ENCODE measurements at regions not wholly inside any gene's neighbourhood (a gene's known extent, or its start where the extent isn't known, plus 50 kb on each side); places are given as distances from the start of the nearest gene placed in this dataset.

- Histone ChIP-seq H3K4me3 (replicated peaks in 1 of 3; ENCODE audit: low read depth in 2 of 3, low read length in 3 of 3) (no peak overlapping the region), H3K4me1 (ENCODE audit: control insufficient read depth in 1 of 2, insufficient read depth in 2 of 2, low read length in 2 of 2) (no peaks in the 10 kb centered on the region), H3K4me2 (replicated peaks; ENCODE audit: extremely low read depth, low read length, poor library complexity, severe bottlenecking) (no peak overlapping the region), H3K27me3 (ENCODE audit: control insufficient read depth in 2 of 2, insufficient read depth in 2 of 2, low read length in 2 of 2) (no peaks in the 10 kb centered on the region), H3K27ac (ENCODE audit: low read depth in 1 of 2, low read length in 2 of 2) (no peak overlapping the region), H3K36me3 (replicated peaks in 1 of 2; ENCODE audit: control insufficient read depth in 1 of 2, insufficient read depth in 2 of 2, low read length in 2 of 2) (no peaks in the 10 kb centered on the region), H3K79me2 (ENCODE audit: insufficient read depth, low read length) (no peaks in the 10 kb centered on the region), H3K9ac (ENCODE audit: insufficient read depth, low read length, poor library complexity, severe bottlenecking) (no peak overlapping the region), H4K20me1 (ENCODE audit: insufficient read depth, low read length) (no peaks in the 10 kb centered on the region), H3K9me3 (replicated peaks in 1 of 2; ENCODE audit: control insufficient read depth in 1 of 2, insufficient read depth in 1 of 2, low read length in 2 of 2) (peaks cover 24 to 51% of the 10 kb centered on the region in 2 donors), H2AFZ (ENCODE audit: insufficient read depth, low read depth, low read length, poor library complexity, severe bottlenecking) (no peak overlapping the region)
- 80% methylated on average over 1 of the region's 2 CpGs for WGBS (ENCODE audit: insufficient coverage)
- intact Hi-C loops (cut with micrococcal nuclease) = no loop called here
- no peaks in the 10 kb centered on the region for H3K36me3 Mint-ChIP-seq
- no peak for DNase-seq
- H3K9me3 Mint-ChIP-seq = peaks cover 7 to 18% (median 14%) of the 10 kb centered on the region in 7 donors
- H3K27me3 Mint-ChIP-seq (ENCODE audit: low read depth in 3 of 3) = no peaks in the 10 kb centered on the region
- TF ChIP-seq, protein P1, sequence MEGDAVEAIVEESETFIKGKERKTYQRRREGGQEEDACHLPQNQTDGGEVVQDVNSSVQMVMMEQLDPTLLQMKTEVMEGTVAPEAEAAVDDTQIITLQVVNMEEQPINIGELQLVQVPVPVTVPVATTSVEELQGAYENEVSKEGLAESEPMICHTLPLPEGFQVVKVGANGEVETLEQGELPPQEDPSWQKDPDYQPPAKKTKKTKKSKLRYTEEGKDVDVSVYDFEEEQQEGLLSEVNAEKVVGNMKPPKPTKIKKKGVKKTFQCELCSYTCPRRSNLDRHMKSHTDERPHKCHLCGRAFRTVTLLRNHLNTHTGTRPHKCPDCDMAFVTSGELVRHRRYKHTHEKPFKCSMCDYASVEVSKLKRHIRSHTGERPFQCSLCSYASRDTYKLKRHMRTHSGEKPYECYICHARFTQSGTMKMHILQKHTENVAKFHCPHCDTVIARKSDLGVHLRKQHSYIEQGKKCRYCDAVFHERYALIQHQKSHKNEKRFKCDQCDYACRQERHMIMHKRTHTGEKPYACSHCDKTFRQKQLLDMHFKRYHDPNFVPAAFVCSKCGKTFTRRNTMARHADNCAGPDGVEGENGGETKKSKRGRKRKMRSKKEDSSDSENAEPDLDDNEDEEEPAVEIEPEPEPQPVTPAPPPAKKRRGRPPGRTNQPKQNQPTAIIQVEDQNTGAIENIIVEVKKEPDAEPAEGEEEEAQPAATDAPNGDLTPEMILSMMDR (IDR thresholded peaks at IDR 0.05) = no peak
- H3K4me1 Mint-ChIP-seq = no peaks in the 10 kb centered on the region
- H3K27ac Mint-ChIP-seq = no peak overlapping the region
- H3K4me3 Mint-ChIP-seq = no peak overlapping the region
These were observed 225.0 kb downstream of the AASDHPPT start for GRCh38 chr11:106302416-106302815.

GRCh38 chr11:106304274-106304673, 226.8 kb downstream of the AASDHPPT start:
- Mint-ChIP-seq H3K27ac (no peak overlapping the region), H3K36me3 (no peaks in the 10 kb centered on the region), H3K4me3 (no peak overlapping the region), H3K9me3 (peaks cover 6 to 13% (median 7%) of the 10 kb centered on the region in 7 donors), H3K4me1 (no peaks in the 10 kb centered on the region), H3K27me3 (ENCODE audit: low read depth in 3 of 3) (no peaks in the 10 kb centered on the region)
- H3K9me3 ChIP-seq (replicated peaks in 1 of 2; ENCODE audit: control insufficient read depth in 1 of 2, insufficient read depth in 1 of 2, low read length in 2 of 2) = peaks cover 17 to 42% of the 10 kb centered on the region in 2 donors
- H3K4me1 ChIP-seq (ENCODE audit: control insufficient read depth in 1 of 2, insufficient read depth in 2 of 2, low read length in 2 of 2) = no peaks in the 10 kb centered on the region
- H3K27me3 ChIP-seq (ENCODE audit: control insufficient read depth in 2 of 2, insufficient read depth in 2 of 2, low read length in 2 of 2) = no peaks in the 10 kb centered on the region
- TF ChIP-seq, protein P1 (IDR thresholded peaks at IDR 0.05) = no peak
- H3K36me3 ChIP-seq (replicated peaks in 1 of 2; ENCODE audit: control insufficient read depth in 1 of 2, insufficient read depth in 2 of 2, low read length in 2 of 2) = no peaks in the 10 kb centered on the region
- H3K4me2 ChIP-seq (replicated peaks; ENCODE audit: extremely low read depth, low read length, poor library complexity, severe bottlenecking) = no peak overlapping the region
- intact Hi-C loops (cut with micrococcal nuclease) = no loop called here
- H3K27ac ChIP-seq (ENCODE audit: low read depth in 1 of 2, low read length in 2 of 2) = no peak overlapping the region
- H3K4me3 ChIP-seq (replicated peaks in 1 of 3; ENCODE audit: low read depth in 2 of 3, low read length in 3 of 3) = no peak overlapping the region
- H3K79me2 ChIP-seq (ENCODE audit: insufficient read depth, low read length) = no peaks in the 10 kb centered on the region
- H3K9ac ChIP-seq (ENCODE audit: insufficient read depth, low read length, poor library complexity, severe bottlenecking) = no peak overlapping the region
- H2AFZ ChIP-seq (ENCODE audit: insufficient read depth, low read depth, low read length, poor library complexity, severe bottlenecking) = no peak overlapping the region
- DNase-seq = no peak
- H4K20me1 ChIP-seq (ENCODE audit: insufficient read depth, low read length) = no peaks in the 10 kb centered on the region
